Kasumi-1 (cell line): ENCODE measurements at regions not wholly inside any gene's neighbourhood (a gene's known extent, or its start where the extent isn't known, plus 50 kb on each side); places are given as distances from the start of the nearest gene placed in this dataset.
"Not testable (repeated sequence)": the region's sequence is repeated elsewhere in the genome, so short reads cannot be mapped to it uniquely, and the experiment has no call there.

Source experiments
- DNase-seq, 2 experiments: peaks; one replicate each; lab custom pipeline; 2025; lab: John Stamatoyannopoulos, UW

DNA sequence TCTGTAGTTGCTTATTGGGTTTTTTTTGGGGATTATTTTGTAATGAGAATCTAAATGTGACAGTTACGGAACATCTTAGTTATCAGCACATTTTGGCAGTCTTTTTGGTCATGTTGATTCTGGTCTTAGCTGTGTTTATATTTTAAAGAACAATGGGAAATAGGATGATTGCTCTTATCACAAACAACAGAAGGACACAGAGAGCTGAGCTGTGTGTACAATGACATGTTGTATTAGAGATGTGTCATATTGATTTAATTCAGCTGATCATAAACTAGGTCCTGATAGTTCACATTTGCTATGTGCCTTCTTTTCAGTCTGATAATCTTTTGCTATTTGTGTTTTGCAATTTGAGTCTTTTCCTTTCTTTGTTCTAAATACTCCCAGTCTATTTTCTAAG lies 781.7 kb downstream of the TRHDE start:
- no peak for DNase-seq

DNA sequence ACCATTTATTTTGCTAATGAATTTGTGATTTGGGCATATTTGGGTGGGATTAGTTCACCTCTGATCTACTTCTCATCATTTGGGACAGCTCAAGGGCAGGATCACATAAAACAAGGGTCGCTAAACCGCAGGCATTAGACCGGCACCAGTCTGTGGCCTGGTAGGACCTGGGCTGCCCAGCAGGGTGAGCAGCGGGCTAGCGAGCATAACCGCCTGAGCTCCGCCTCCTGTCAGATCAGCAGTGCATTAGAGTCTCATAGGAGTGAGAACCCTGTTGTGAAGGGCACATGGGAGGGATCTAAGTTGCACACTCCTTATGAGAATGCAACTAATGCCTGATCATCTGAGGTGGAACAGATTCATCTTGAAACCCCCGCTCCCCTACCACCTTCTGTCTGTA lies 785.3 kb downstream of the TRHDE start:
- no peak for DNase-seq

DNA sequence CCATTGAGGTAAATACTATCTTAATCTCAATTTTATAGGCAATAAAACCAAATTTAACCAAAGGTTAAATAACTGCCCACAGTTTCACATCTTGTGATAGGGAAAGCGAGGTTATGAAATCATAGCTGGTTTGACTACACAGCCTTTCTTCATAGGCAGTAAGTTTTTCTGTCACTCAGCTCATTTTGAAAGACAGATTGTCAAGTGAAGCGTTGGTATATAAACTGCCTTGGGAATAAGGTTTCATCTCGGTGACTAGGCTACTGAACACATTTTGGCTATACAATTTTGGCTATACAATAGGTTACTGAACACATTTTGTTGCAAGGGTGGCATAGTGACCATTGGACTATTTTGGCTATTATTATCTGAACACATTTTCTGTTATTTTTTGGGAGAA lies 793.7 kb downstream of the TRHDE start:
- no peak for DNase-seq

DNA sequence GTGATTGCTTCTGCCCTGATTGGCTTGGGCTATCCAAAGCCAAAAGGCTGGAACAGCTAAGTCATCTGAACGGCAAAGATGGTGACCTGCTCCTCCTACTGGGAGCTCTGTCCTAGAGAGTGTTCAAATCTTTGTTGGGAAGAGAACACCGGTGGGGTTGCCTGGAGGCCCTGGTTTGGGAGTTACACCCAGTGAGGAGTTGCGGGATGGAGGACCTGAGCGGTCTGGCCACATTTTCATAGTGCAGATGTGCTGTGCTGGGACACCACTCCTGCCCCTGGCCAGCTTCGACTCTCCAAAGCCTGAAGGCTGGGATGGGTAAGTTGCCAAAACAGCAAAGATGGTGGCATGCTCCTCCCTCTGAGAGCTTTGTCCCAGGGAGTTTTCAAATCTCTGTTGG lies 795.4 kb downstream of the TRHDE start:
- DNase-seq, result no peak

DNA sequence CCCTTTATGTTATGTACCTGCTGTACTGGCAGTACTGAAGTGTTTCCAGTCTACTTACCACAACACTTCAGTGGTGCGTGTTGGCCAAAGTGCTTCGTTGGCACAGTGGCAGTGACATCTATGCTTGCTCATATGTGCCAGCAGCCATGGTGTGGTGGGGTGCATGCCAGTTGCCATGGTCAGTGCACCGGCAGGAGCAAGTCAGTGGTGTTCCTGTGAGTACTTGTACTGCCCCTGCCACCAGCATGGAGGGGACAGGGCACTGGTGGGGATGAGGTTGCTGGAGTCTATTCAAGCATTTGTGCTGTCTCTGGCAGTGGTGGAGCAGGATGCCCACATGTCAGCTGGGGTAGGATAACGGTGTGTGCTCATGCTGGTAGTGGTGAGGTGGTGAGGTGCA lies 800.0 kb downstream of the TRHDE start:
- no peak for DNase-seq

DNA sequence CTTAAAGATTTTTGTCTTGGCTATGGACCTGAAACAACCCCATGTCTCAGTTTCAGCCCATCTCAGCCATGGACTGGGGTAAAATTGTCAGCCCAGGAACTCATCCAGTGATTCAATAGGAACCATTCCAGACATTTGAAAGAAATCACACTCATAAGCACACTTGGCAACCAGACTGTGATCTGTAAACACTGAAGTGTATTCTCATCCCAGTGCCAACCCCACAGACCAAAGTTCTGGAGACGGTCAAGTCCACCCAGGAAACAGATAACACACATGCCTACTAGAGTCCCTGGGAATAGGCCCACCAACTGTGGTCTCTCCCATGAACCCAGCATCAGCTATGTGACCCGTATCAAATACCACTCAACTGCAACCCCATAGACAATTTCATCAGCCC lies 804.6 kb downstream of the TRHDE start:
- DNase-seq, result no peak

DNA sequence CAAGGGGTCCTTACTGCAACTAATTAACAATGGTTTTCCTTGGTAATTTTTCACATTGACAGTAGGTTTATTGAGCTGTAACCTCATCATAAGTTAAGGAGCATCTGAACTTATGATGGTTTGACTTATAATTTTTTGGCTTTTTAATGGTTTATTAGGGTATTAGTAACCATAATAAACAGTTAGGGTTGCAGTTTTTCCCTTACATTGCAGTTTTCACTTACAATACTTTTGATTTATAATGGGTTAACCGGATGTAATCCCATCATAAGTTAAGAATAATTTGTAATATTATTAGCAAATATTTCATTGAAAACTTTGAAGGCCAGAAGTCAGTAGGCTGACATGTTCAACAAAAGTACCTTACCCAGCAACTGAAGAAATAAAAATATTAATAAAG lies 811.6 kb downstream of the TRHDE start:
- no peak for DNase-seq

DNA sequence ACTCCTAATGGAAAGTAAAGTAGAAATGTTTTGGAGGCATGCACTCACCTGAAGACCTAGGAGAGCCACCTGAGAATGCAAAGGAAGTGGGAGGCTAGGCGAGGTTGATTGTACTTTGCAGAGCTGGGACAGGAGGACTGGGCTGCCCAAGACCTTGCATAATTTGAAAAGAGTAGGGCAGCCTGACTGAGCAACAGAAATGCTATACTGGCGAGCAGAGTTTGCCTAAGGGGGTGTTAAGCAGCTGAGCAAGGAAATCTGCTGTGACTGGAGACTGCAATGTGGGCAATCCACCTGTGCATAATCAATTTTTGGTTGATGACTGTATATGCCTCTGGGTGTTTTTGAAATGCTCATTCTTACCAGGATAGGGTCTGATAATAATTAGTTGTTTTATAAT lies 834.1 kb downstream of the TRHDE start:
- DNase-seq, result no peak

- no peak for DNase-seq
Measured at GRCh38 chr12:73106896-73107295, 834.7 kb downstream of the TRHDE start.

GRCh38 chr12:73110816-73111215 lies 838.6 kb downstream of the TRHDE start:
- no peak for DNase-seq

- DNase-seq, result no peak
Measured at GRCh38 chr12:73112035-73112816, 840.1 kb downstream of the TRHDE start.

- no peak for DNase-seq
Measured at GRCh38 chr12:73124480-73124879, 852.3 kb downstream of the TRHDE start.

GRCh38 chr12:73125148-73125547 lies 853.0 kb downstream of the TRHDE start:
- no peak for DNase-seq

DNA sequence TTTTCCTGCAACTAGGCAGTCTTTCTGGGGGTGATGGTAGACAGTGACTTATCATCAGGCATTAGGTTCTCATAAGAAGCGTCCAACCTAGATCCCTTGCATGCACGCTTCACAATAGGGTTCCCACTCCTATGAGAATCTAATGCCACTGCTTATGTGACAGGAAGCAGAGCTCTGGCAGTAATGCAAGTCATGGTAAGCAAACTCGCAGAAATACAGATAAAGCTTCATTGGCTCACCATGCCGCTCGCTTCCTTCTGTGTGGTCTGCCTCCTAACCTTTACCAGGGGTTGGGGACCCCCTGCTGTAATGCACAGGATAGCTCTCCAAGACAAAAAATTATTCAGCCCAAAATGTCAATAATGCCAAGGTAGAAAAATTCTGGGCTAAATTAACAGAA lies 864.2 kb downstream of the TRHDE start:
- DNase-seq, result no peak

- DNase-seq, result not testable (repeated sequence)
Measured at GRCh38 chr12:73139642-73140041, 867.5 kb downstream of the TRHDE start.

GRCh38 chr12:73158341-73158740 lies 886.2 kb downstream of the TRHDE start:
- no peak for DNase-seq

GRCh38 chr12:73159954-73160353 lies 887.8 kb downstream of the TRHDE start:
- DNase-seq, result no peak

DNA sequence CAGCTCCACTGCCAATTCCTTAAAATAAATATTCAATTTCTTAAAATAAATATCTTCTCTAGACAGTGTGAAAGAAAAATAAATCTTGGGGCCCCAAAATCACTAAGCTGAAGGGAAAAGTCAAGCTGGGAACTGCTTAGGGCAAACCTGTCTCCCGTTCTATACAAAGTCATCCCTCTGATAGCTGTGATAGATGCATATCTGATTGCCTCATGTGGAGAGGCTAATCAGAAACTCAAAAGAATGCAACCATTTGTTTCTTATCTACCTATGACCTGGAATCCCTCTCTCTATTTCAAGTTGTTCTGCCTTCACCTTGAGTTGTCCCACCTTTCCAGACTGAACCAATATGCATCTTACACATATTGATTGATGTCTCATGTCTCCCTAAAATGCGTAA lies 889.8 kb downstream of the TRHDE start:
- DNase-seq, result no peak

DNA sequence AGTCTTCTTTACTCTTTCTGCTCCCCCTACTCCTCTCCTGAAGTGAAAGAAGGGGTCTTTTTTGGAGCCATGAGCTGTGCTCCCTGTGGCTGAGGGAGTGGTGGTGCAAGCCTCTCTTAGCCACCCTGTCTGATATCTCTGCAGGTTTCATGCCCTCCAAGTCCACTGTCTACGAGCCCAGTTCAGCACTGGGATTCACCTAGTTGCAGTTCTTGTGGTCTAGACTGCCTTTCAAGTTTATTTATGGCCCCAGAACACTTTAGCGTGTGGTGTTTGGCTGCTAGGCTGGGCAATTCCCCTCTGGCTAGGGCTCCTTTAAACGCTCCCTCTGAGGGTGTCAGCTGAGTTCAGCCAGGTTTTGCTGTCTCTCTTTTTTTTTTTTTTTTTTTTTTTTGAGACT lies 908.6 kb downstream of the TRHDE start:
- DNase-seq, result no peak

- no peak for DNase-seq
Measured at GRCh38 chr12:73181244-73181643, 909.1 kb downstream of the TRHDE start.

GRCh38 chr12:73185403-73185802 lies 913.2 kb downstream of the TRHDE start:
- DNase-seq, result no peak

- no peak for DNase-seq
Measured at GRCh38 chr12:73186272-73186671, 914.1 kb downstream of the TRHDE start.

- no peak for DNase-seq
Measured at GRCh38 chr12:73187765-73188164, 915.6 kb downstream of the TRHDE start.

DNA sequence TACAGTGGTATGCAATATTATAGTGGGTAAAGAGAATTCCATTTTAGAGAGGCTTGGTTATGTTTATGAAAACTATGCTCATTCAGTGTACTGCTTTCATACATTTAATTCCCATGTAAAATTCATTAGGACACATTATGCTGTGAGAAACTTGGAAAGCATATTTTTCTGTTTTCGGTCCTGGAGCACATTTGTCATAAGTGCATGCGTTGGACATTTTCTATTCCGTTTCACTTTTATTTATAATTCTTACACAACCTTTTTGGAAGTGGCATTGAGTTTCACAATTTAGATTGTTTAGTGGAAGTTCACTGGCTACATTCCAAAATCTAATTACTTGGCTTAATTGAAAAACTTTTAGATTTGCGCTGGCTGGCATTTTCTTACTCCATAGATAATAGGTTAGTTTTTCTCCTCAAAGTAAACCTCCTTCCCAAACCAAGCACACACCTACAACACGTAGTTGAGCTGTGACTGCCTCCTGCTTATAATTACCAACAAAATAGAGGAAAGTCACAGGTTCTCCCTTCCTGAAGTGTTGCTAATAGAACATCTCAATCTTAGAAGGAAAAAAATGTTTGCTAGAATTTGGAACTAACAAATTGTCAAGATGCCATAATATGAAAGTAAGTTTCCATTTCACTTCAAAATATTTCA lies 938.5 kb downstream of the TRHDE start:
- no peak for DNase-seq
